ENCODE measurements at regions not wholly inside any gene's neighbourhood (a gene's known extent, or its start where the extent isn't known, plus 50 kb on each side); places are given as distances from the start of the nearest gene placed in this dataset.
"Not testable (repeated sequence)": the region's sequence is repeated elsewhere in the genome, so short reads cannot be mapped to it uniquely, and the experiment has no call there.

- DNase-seq (ENCODE audit: low read depth), result no peak
Measured at GRCh38 chr13:37163641-37164265, 58.3 kb upstream of the CSNK1A1L start.

DNA sequence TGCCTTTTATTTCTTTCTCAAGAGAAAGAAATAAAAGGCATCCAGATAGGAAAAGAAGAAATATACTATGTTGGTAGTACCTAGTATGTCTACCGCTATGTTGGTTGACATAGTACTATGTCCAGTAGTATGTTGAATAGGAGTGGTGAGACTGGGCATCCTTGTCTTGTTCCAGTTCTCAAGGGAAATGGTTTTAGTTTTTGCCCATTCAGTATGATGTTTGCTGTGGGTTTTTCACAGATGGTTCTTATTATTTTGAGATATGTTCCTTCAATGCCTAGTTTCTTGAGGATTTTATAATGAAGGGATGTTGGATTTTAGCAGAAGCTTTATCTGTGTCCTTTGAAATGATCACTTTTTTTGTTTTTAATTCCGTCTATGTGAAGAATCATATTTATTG lies 53.0 kb upstream of the CSNK1A1L start:
- DNase-seq (ENCODE audit: low read depth), result no peak

DNA sequence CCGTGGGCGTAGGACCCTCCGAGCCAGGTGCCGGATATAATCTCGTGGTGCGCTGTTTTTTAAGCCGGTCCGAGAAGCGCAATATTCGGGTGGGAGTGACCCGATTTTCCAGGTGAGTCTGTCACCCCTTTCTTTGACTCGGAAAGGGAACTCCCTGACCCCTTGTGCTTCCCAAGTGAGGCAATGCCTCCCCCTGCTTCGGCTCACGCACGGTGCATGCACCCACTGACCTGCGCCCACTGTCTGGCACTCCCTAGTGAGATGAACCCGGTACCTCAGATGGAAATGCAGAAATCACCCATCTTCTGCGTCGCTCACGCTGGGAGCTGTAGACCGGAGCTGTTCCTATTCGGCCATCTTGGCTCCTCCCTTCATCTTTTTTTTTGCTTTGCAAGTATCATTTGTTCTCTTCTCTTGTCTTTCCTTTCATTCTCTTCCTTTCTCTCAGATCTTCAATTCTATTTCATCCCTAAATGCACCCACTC lies 50.2 kb upstream of the CSNK1A1L start:
- DNase-seq (ENCODE audit: low read depth), result not testable (repeated sequence)

Data from non-pigmented ciliary epithelial cell (primary cell).